HG02970 (cell line): ENCODE measurements at regions not wholly inside any gene's neighbourhood (a gene's known extent, or its start where the extent isn't known, plus 50 kb on each side); places are given as distances from the start of the nearest gene placed in this dataset.
"Not testable (repeated sequence)": the region's sequence is repeated elsewhere in the genome, so short reads cannot be mapped to it uniquely, and the experiment has no call there.

ENCODE experiments used
- ATAC-seq: cut with Tn5 transposase; IDR thresholded peaks from one replicate; pipeline ENCODE4 v1.9.1; 2021; ENCODE audit warnings: mild to moderate bottlenecking, moderate library complexity, moderate number of reproducible peaks; ENCODE audit not compliant: unreplicated experiment, low FRiP score

DNA sequence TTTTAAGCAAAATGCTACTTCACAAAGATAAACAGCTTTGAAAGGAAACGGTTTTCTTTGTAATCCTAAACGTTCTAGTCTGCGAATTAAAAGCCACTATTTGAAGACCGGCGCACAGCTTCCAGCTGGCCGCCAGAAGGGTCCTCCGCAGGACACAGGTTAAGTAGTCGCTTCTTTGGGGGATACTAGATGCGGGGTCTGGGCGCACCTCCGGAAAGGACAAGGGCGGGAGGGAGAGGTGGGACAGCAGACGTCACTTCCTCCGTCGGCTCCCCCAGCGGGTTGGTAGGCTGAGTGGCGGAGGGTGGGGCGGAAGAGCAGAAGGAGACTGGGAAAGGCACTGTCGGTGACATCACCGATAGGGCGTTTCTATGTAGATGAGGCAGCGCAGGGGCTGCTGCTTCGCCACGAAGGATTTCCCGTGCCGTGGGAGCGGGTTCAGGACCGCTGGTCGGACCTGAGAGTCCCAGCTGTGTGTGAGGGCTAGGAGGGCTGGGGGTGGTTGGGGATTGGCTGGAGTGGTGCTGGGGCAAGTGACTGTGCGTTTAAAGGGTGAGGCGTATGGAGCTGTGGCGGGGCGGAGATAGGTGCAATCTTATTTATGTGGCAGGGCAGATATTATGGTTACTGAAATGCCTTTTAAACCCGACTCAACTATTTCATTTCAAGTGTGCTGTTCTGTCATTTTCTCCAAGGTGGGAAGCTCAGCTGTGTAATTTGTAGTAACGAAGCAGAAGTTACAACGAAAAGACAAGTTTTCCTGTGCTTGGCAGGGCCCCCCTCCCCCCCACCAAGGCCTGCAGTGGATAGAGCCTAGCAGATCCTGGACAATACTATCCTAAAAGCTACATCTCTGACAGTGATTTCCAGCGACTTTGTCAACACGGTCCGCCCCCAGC, 158.3 kb upstream of the NOTCH2NLA start:
- ATAC-seq: peak; percentile 83

DNA sequence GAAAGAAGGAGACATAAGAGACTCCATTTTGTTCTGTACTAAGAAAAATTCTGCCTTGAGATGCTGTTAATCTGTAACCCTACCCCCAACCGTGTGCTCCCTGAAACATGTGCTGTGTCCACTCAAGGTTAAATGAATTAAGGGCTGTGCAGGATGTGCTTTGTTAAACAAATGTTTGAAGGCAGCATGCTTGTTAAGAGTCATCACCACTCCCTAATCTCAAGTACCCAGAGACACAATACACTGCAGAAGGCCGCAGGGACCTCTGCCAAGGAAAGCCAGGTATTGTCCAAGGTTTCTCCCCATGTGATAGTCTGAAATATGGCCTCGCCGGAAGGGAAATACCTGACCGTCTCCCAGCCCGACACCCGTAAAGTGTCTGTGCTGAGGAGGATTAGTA, 152.4 kb upstream of the NOTCH2NLA start:
- not testable (repeated sequence) for ATAC-seq

DNA sequence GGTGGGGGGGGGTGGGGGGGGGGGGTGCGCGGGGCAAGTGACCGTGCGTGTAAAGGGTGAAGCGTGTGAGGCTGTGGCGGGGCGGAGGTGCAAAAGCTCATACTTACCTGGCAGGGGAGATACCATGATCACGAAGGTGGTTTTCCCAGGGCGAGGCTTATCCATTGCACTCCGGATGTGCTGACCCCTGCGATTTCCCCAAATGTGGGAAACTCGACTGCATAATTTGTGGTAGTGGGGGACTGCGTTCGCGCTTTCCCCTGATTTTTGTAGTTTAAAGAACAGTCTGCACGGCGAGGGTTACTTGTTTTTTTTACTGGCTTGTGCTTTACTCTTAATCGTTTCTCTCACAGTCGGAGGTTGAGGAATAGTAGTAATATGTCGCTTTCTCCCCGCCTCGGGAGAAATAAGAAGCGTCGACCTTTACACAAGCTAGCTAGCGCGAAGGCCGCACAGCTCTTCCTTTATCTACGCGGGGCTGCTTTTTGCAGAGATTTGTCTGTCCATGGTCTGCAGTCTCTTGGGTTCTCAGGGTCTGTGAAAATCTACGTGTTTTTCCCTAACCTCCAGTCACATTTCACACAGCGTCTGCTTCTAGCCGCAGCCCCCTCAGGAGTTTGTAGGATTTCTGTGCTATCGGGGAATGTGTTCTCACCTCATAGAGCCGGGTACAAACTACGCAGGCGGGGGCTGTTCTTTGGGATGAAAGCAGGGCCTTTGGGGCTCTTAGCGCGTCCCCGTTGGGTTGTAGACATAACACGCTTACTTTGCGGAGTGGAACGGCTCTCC, 148.1 kb upstream of the NOTCH2NLA start:
- peak; percentile 93 for ATAC-seq

DNA sequence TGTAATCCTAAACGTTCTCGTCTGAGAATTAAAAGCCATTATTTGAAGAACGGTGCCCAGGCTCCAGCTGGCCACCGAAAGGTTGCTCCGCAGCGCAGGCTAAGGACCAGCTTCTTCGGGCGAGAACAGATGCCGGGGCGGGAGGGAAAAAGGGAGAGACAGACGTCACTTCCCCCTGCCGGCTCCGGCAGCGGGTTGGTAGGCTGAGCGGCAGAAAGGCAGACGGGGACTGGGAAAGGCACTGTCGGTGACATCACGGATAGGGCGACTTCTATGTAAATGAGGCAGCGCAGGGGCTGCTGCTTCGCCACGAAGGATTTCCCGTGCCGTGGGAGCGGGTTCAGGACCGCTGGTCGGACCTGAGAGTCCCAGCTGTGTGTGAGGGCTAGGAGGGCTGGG, 147.5 kb upstream of the NOTCH2NLA start:
- ATAC-seq: peak; percentile 43

DNA sequence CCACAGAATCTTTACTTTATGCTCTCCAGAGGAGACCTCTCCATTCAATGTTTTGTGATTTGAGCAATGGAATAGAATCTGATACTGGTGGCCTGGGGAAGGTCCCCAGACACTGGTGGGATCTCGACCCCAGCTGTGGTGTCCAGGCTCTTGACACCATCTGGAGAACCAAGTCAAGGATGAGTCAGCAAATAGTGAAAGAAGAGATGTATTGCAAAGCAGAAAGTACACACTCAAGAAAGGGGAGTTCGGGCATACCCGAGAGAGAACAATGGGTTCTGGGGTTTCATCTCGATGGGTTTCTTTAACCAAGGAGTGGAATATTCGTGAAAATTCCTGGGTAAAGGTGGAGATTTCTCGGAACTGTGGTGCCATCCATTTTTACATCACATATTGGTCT, 146.3 kb upstream of the NOTCH2NLA start:
- ATAC-seq: not testable (repeated sequence)

DNA sequence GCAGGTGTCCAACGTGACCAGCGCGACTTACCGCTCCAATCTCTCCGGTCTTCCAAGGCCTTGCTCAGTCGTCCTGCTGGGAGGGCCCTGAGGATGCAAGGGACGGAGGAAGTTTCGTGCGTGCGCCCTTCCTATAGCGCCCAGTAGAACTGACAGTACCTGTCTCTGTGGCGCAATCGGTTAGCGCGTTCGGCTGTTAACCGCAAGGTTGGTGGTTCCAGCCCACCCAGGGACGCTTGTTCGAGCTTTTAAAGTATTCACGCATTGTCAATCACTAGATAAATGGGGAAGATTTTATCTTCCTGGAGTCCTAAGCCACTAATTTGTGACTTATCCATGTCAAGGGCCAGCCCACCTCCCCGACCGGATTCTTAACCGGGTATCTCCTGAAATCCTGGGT, 141.1 kb upstream of the NOTCH2NLA start:
- ATAC-seq: not testable (repeated sequence)

DNA sequence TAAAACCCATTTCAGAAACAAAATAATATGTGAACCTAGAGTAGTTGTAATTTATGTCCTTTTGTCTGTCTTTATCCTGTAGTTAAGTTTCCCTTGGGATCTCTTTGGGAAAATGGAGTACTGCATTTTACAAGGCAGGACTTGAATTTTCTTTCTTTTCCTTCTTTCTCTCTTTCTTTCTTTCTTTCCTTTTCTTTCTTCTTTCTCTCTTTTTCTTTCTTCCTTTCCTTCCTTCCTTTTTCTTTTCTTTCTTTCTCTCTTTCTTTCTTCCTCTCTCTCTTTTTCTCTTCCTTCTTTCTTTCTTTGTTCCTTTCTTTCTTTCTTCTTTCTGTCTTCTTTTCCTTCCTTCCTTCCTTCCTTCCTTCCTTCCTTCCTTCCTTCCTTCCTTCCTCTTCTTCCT, 126.6 kb upstream of the NOTCH2NLA start:
- not testable (repeated sequence) for ATAC-seq

DNA sequence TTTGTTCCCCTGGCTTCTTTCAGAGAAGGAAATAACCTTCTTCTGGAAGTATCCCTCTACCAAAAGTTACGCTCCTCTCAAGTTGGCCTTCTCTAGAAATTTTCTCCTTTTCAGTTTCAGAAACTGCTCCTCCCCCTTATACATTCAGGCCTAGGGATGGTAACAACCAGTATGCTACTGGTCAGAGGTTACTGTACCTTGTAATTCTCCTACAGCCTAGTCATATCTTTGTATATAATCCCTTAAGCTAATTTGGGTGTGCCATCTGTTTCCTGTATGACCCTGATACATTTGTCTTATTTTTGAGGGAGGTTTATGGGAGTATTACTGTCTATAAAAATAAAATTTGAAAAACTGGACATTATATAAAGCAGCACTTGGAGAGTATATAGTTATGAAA, 98.0 kb upstream of the NOTCH2NLA start:
- not testable (repeated sequence) for ATAC-seq

DNA sequence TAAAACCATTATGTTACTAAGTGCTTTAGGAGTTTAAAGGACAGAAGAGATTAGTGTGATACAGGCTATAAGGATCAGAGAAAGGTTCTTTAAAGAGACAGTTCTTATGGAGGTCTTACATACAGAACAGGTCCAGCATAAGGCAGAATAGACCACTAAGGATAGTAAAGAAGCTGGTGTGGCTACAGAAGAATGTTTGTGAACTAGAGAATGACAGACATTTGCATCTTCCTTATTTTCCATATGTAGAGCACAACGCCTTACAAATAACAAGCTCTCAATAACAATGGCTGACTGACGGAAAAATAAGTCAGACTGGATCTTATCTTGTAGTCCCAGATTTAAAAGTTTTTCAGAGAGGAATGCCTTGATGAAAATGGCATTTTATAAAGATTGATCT, 95.6 kb upstream of the NOTCH2NLA start:
- ATAC-seq: not testable (repeated sequence)

DNA sequence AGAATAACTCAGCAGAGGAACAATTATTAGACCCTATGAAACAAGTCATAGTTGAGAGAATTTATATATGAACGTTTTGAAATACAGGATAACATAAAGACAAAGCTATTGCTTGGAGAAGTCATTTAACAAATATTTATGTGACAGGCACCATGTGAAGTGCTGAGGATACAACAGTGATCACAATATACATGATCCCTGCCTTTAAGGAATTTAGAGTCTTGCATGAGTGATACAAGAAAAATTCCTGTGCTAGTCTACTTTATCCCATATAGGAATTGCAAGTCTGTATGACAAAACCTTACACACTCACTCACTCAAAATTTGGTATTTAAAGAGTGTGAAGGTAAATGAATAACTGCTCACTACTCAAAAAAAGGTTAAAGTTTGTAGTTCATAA, 94.5 kb upstream of the NOTCH2NLA start:
- not testable (repeated sequence) for ATAC-seq

DNA sequence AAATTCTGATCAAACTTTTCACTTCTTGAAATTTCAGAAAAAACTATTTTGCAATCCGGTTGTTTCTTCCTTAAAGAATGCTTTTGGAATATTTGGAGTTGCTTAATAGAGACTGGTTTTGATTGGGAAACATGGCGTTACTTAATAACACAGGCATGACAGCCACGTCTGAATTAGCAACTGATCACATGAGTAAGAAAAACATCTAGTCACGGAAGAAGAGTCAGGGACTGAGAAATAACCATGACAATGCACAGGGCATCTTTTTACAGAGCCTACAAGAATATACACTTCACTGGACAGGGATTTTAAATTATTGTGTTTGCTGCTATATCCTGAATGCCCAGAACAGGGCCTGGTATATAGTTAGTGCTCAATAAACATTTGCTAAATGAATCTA, 94.1 kb upstream of the NOTCH2NLA start:
- ATAC-seq: not testable (repeated sequence)

DNA sequence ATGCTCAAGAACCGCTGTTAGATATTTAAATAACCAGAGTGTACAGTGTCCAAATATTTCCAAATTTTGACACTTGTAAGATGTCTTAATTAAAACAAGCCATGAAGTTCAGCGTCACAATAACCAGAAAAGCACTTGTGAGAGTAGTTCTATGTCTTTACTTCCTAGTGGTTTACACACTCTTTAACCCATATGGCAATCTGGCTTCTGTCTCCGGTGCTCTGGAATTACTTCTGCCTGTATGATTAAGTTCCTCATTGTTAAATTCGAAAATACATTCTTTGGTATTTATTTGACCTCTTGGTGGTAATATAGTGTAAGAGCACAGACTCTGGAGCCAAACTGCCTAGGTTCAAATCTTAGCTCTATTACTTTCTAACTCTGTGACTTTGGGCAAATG, 89.9 kb upstream of the NOTCH2NLA start:
- not testable (repeated sequence) for ATAC-seq

DNA sequence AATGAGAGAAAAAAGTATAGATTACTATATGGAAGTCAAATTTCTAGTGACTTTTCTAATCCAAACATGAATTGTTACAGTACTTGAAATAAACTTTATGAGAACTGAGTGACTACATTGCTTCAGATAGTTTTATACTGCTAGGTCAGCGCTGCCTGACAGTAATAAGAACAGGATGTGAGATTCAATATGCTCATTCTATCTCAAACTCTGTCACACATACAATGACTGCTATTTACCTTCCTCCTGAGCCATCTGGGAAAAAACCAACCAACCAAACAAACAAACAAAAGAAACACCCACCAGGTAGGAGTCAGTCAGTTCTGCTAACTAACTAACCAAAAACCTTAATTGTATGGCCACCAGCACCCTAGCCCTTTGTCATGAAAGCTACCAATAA, 89.0 kb upstream of the NOTCH2NLA start:
- ATAC-seq: not testable (repeated sequence)

DNA sequence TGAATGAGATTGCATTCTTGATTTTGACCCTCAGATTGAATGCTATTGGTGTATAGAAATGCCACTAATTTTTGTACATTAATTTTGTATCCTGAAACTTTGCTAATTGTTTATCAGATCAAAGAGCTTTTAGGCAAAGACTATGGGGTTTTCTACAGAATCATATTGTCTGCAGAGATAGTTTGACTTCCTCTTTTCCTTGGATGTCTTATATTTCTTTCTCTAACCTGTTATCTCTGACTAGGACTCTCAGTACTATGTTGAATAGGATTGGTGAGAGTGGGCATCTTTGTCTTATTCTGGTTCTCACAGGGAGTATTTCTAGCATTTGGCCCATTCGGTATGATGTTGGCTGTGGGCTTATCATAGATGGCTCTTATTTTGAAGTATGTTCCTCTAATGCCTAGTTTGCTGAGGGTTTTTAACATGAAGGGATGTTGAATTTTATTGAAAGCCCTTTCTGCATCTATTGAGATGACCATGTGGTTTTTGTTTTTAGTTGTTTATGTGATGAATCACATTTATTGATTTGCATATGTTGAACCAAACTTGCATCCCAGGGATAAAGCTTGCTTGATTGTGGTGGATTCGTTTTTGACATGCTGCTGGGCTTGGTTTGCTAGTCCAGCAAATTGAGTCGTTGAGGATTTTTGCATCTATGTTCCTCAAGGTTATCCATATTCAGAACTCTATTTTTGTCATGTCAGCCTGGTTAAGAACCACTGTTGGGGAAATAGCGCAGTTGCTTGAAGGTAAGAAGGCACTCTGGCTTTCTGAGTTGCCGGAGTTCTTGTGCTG, 85.8 kb upstream of the NOTCH2NLA start:
- ATAC-seq: not testable (repeated sequence)

DNA sequence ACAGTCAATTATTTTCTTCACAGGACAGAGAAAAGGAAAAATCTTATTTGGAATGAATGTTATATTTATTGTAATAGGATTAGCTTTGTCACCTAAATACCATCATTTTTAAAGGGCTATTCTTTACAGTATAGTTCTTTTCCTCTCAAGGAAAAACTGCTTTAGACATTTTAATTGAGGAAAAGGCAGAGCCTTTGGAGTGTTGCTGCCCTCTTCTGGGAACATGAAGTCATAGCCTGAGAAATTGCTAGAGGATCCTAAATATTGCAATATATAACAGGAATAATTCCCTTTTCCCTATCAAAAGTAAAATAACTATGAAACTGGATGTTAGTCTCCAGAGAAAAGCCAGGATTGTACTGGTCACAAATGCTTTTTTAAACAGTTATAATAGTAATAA, 81.8 kb upstream of the NOTCH2NLA start:
- ATAC-seq: not testable (repeated sequence)

DNA sequence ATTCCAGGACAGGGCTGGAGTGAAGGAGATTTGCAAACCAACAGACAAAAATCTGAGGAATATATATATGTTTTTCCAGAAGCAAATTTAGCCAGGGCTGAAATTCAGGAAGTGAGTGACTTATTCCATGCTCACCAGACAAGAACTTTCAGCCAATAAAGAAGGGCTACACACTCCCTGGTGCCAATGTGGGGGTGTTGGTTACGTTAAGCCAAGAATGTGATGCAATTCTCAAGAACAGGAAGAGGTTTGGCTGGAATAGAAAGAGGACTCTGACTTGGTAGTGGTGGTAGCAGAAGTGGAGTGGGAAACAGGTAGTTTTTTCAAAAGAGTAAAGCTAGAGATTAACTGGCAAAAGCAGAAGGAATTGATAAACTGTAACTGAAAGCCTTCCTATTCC, 80.6 kb upstream of the NOTCH2NLA start:
- ATAC-seq: not testable (repeated sequence)

DNA sequence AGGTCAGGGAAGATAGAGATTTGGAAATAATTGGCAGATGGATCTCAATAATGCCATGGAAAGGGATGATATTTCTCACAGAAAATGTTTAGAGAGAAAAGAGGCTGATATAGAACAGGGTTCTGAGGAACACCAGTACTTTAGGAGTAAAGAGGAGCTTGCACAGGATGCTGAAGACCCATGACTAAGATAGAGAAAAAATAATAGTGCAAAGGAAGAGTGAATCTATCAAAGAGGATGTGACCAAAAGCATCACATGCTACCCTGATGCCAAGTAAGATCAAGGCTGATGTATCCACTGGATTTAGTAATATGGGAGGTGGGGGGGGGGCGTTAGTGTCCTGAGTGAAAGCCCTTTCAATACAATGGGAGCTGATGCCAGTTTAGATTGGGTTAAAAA, 80.1 kb upstream of the NOTCH2NLA start:
- not testable (repeated sequence) for ATAC-seq

DNA sequence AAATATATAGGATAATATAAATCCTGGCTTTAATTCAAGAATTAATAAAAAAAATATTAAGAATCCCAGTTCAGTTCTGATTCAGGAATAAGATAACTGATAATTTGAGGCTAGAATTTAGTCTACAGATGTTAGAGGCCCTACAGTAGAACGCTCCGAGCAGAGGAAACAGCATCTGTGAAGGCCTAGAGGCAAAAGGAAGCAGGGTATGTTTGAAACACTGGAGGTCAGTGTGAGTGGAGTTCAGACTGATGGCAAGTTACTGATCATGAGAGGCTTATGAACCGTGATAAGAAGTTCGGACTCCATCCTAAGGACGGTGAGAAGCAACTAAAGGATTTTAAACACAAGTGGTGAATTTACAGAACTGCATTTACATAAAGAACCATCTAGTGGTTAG, 79.3 kb upstream of the NOTCH2NLA start:
- not testable (repeated sequence) for ATAC-seq

DNA sequence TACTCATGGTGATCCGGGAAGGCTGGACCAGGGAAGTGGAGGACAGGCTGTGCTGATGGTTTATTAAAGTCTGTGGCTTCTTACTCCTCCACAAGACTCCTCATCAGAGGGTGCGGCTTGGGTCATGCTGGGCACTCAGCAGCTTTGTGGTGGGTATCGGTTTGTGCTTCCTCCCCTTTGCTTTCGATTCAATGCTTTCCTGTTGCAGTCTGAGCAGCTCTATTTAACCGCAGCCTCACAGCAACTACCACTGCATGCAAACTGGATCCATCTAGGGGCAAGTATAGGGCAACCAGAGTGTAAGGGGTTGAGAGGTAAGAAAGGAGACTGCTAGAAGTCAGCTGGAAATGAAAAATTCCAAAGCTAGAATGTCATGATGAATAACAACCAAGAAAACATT, 78.8 kb upstream of the NOTCH2NLA start:
- ATAC-seq: peak; percentile 89

DNA sequence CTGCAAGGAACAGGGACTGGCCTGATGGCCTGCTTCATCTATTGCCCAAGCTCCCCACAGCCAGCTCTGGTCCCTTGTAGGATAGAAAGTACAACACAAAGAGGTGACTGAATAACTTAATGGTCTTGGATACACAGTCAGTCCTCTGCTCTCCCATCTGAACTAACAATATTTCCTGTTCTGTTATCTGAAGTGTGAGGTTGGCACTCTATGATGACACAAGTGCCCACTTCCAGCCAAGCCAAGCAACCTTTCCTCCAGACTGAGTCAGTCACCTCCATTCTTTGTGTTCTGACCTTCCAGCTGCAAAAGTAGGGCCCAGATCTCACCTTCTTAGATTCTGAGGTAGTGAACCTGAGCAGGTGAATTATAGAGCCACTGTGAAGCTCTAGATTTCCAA, 77.8 kb upstream of the NOTCH2NLA start:
- not testable (repeated sequence) for ATAC-seq

DNA sequence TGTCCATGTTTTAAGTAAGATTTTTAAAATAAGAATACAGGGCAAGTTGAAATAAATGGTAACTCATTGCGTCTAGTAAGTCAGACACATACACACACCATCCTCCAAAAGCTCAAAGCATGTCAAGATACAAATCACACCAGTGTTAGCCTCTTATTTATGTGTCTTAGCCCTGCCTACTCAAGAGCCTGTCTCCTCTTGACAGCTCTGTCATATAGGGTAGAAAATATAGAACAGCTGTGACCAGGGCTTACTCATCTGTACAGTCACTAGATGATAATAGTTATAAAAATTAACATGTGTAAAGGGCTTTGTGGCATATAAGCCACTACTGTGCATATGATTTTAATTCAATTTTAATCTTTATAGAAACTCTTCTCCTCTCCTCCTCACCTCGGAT, 76.6 kb upstream of the NOTCH2NLA start:
- ATAC-seq: not testable (repeated sequence)
